SKM-1 treated with dmso at 0.1 percent for 144 hours (cell line): ENCODE measurements at regions not wholly inside any gene's neighbourhood (a gene's known extent, or its start where the extent isn't known, plus 50 kb on each side); places are given as distances from the start of the nearest gene placed in this dataset.

Experiments used
- DNase-seq: peaks from one replicate; lab custom pipeline; 2025; ENCODE audit not compliant: unreplicated experiment; lab: John Stamatoyannopoulos, UW

DNA sequence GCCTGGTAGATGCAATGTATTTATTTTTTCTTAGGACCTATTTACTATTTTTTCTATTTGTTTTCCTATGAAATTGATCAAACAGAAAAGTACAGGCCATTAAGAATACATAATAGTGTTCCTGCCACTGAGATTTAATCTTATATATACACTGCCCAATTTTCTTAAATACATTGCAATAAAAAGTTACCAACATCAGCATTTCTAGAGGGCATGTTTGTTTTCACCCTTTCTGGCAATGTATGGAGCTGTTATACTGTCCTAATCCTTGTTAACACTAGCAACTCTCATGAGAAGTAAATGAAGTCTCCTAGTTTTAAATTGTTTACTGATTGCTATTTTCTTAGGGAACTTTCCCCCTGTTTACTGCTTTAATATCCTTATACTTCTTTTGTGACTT is 359.1 kb upstream of the SEMA3A start:
- DNase-seq: no peak

DNA sequence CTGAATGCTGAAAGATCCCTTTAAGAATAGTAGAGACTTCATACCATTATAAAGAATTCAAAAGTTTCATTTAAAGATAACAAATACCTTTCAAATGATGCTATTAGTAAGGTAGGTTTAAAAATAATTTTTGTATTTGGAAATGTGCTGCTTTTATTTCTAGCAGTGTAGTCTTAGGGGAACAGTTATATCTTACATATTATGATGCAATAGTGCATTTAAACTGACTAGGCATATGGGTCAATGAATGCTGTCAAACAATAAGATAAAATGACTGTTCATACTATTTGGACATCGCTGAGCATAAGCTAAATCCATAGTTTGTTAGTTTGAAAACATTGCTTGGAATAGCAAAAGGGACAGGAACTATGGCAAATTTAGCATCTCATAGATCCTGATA is 354.8 kb upstream of the SEMA3A start:
- DNase-seq: no peak

DNA sequence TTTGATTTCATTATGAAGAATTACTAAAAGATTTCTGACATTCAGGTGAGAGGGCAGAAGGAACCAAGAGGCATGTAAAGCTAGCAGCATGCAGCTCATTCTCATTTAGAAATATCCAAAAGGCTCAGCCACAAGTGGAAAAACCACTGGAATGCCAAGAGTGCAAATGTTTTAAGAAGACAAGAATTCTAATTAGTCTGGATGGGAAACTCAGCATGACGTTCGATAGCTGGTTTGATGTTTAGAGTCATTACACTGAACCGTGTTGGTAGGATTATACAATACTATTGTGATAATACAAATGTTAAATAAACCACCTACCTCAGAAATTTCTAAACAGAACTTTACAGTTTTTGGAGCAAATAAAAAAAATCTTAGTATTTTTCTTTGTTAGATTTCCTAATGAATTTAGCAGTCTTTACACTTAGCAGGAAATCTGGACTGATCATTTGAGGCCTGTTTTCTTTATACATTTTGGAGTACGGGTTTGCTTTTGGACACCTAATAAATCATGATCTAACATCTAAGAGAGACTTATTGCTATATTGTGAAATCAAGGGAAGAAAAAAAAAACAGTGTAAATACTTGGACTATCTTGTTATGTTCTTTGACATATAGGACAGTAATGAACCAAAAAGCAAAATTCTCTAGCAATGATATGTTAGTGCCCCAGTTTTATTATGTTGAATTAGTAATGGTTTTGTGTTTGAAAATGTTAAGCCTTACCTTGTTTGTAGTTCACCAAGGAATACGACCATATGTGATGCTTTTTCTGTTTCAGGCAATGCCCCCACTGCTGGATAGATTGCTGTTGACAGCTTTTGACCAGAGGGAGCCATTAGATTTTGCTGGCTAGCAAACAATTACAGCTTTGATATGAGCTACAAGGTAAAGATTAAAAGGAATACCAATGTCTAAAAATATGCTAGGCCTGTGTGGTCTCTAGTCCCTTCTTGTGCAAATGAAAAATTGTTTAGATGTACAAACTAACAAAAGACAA is 354.1 kb upstream of the SEMA3A start:
- DNase-seq: no peak

DNA sequence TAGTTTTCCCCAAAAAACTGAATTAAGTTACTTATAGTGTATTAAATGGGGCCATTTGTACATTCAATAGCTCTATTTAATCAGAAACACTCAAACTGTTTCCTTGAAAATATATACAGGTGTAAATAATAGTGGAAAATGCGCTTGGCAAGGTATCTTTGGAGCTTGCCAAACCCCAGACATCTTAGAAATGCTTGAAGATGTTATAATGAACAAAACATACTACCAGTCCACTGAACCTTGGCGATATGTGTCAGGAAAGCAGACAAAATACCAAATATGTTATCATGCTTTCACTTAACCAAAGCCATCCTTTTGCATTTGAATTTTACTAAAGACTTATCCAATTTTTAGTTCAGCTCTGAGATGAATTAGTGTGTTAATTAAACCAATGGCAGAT is 352.7 kb upstream of the SEMA3A start:
- no peak for DNase-seq

DNA sequence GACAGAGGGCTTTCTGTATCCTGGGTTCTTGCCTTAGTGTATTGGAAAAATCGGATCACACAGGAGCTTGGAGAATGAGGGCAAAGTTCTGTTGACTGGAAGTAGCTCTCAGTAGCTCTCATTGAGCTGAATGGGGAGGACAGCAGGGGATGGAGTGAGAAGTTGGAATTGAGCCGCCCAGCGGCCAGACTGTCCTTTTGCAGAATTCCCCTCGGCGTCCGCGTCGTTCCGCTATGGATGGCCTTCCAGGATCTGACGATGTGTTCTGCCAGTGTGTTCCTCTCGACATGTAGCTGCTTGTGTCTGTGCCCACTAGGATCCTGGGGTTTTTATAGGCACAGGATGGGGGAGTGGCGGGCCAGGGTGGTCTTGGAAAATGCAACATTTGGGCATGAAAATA is 351.8 kb upstream of the SEMA3A start:
- DNase-seq: no peak

DNA sequence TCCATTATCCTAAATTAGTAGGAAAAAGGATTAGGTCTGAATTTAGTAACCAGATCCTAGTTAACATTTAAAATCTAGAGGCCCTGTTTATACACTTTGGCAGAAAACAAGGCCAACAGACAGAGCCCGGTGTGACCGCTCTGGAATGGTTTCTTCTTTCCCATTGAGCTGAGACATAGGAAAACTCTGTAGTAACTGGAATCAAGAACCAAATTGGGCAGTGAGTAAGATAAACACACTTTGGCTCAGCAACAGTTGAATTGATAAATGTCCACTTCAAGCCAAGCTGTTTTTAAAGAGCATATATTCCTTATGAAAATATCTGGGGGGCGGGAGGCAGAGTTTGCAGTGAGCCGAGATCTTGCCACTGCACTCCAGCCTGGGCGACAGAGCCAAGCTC is 343.7 kb upstream of the SEMA3A start:
- DNase-seq: no peak

DNA sequence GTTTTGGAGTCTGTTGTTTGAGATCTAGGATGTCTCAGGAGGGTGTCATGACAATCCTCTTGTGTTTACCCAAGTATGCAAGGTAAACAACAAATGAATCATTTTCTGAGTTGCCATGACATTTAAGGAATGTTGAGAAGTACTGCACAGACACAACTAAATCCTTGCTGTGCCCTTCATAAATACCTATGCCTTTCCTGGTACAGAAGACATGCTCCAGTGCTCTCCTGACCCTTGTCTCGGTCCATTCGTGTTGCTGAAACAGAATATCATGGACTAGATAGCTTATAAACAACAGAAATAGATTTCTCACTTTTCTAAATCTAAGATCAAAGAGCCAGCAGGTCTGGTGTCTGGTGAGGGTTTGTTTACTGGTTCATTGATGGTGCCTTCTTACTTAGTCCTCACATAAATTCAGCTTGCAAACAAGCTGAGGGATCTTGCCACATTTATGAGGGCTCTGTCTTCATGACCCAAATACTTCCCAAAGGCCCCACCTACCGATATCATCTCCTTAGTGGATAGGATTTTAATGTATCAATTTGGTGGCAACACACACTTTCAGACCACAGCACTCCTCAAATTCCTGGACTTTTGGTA is 341.8 kb upstream of the SEMA3A start:
- DNase-seq: no peak

DNA sequence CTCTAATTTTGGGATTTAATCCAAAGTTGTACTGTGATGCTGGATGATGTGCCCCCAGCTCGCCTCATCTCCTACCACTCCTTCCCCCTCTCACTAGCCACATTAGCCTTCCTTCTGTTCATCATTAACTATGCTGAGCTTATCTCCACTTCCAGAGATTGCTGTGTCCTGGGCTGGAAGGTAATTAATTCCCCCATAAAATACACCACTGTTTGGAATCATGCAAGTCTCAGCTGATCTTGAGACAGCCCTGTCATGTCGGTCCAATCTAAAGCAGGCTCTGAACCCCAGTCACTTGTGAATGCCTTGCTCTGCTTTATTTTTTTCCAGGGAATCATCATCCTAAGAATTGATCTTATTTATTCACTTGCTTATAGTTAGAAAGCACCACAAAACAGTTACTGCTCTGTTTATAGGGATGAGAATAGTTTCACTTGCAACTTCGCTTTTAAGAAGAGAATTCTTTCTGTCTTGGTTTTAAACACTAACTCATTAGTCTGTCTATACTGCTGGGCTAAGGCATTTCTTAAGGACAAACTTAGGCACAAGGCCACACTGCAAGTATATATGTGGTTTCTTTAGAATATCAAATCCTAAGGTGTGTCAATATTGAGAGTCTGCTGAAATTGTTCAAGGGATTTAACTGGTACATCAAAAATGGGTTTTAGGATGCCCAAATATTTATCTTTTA is 341.1 kb upstream of the SEMA3A start:
- no peak for DNase-seq

DNA sequence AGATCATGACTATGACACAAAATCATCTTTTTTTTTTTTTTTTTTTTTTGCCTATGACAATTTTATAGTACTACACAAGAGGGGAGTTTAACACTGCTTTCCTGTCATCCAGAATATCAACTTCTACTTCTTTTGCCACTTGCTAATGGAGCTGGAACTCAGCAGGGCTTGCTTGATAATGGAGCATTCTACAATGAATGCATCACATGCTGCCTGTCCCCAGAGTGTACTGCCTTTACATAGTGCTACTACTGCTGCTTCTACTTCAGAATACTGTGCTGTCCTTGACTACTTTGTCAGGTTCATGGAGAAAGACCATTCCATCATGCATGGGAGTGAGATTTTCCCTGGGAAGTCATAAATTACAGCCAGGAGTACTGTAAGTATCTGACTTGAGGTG is 338.6 kb upstream of the SEMA3A start:
- DNase-seq: no peak

DNA sequence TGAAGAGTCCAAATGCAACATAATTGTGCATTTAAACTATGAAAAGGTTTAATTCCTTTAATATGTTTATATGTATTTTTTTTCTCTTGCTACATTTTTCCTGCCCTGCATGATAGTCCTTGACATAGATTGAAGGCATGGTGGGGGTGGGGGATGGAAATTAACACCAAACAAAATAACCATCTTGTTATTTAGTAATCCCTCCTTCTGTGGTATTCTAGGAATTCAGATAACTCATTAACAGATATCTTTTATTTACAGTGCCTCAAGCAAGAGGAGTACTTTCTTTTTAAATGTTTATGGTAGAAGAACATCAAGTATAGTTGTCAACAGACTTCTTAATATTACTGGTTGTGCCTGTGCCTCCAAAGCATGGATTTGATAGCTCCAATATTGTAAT is 337.6 kb upstream of the SEMA3A start:
- DNase-seq: no peak

DNA sequence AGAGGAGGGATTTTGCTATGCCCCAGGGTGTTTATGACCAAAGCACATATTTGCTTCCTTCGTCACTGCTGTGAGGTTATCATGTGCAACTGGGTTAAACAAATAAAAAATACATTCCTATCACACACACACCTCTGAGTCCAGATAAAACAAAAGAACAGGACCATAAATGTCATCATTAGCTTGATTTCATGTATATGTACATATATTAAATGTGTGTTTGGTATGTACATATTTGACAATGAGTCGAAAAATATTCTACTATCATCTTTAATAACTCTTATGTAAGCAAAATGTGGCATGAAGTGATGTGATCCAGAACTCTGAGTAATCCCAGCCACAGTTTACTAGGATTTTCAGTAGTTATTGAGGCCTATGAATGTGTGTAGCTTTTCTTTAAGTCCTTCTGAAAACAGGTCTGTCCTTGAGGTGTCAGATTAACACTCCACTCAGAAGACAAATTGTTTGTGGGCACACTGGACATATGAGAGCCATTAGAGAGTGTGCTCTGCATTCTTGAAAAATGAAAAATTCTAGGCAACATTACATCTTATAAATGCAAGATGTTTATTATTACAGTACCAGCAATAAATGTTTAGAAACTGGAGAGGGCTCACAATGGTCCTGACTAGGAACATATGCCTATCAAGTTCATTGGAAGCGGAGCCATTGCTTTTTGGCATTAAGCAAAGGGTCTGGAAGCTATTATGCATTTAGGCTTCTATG is 335.1 kb upstream of the SEMA3A start:
- DNase-seq: no peak

DNA sequence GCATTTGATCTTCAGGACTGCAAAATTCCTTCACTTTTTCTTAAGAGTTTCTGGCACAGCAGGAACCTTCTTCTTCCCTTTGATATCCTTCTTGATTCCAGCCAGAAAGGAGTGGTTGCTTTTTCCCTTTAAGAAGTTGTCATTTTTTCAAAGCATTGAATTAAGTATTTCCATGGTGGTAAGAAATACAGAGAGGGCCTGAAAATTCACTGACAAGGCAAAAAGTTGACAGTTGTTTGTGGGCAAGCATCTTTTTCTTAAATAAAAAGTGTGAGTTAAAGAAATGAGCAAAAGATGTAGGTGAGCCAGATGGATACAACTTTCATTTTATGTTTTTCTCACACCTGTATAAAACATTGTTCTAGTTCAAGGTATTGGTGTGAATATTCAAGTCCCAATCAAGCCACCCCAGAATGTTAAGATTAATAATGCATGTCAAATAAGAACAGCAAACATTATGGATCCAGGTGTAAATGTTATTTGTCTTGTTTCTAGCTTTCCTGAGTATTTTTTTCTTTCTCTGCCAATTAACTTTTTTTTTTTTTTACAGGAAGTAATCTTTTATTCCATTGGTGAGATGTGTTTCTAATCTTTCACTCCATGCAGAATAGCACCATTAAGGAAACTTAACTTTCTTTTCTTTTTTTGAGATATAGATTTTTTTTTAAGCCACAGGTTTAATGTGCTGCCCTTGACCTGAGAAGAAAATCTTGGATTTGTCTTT is 334.3 kb upstream of the SEMA3A start:
- no peak for DNase-seq

DNA sequence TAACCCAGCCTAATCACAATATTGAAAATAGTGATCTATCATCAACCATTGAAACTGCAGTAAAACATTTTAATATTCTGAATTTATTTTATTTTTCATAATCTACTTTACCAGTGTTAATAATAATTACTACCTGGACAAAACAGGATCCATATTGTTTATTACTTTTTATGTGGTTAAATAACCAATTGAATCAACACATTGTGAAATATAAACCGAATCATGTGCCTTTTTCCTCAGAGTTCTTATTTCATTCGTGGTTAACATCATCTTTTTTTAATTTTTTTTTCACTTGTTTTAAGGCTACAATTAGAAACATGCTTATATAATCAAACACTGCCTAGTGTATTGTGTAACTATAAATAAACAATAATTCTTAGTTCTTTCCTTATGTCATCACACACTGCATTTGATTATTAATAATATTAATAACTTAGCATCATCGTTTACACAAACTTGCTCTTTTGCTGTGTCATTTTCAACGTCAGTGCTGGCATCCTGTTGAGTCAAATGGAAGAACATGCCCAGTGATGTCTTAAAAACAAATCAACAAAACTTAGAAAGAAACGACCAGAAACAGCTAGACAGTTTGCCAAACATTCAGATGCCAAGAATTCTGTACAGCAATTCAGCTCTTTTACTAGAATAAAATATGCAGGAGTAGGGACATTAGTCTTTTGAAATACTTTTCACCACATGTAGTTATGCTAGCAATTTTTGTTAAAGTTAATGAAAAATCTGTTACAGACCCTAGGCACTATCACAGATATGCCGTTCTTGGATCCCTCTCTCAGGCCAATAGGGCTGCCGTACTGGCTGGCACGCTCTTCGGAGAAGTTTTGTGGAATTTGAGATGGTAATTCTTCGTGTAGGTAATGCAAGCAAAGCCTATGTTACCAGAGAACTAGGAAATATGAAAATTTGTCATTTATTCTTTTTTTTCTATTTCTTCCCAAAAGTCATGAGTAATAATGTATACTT is 330.4 kb upstream of the SEMA3A start:
- DNase-seq: no peak

DNA sequence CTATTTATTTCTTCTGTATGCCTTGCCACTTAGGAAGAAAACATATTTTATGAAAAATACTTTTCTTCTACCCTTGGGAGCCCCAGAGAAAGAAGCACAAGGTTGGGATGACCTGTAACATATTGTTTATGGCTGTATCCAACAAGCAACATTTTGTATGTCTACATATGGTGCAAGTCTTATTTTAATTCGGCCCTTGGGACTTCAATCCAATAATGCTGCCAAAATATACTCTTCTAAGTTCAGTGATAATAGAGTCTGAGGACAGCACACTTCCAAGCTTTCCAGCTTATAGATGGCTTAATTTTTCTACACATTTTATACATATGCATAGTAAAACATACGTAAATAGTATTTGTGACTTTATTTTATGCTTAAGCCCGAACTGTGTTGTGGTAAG is 318.5 kb upstream of the SEMA3A start:
- DNase-seq: no peak

DNA sequence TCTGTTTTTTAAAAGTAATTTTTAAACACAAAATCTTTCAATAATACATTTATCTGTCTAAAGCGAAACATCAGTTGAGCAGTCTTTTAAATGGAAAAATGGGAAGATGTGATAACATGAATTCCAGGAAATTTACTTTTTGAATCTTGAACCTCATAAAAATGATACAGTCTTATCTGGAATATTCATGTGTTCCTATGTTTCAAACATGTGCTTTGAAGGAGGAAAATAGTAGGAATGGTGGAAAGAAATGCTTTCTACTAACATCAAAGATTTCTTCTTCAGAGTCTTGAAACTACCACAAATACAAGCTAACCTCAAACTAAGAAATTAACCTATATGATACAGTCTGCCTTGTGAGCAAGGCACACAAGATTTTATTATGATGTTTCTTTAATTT is 317.5 kb upstream of the SEMA3A start:
- DNase-seq: no peak

DNA sequence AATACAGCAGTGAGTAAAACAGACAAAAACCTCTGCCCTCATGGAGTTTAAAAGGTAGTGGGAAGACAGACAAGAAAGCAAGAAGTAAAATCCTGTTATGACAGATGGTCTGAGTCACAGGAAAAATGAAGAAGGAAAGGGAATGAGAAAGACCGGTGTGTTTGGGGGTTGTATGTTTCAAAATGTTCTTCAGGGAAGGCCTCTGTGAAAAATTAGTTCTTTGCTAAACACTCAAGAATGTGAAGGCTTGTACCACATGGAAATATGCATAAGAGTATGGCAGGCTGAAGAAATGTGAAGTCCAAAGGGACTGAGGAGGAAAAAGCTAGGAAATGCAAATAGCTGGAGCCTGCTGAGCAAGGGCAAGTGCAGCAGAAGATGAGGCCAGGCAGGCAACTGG is 315.9 kb upstream of the SEMA3A start:
- DNase-seq: no peak

DNA sequence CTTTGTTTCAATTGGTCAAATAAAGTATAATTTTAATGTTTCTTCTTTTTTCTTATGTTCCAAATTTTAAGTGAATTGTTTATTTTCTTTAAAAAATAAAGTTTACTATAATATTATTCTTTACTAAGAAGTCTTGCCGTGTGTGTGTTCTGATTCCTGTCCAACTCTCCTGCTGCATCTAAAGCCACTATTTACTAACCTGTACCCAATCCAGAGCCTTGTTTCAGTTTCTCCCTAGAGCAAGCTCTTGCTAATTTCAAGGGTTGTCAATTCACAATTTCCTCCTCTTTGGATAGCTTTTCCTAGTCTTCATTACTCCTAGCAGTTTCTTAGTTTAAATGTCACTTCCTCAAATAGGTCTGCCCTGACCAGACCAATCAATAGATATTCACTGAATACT is 314.9 kb upstream of the SEMA3A start:
- DNase-seq: no peak

DNA sequence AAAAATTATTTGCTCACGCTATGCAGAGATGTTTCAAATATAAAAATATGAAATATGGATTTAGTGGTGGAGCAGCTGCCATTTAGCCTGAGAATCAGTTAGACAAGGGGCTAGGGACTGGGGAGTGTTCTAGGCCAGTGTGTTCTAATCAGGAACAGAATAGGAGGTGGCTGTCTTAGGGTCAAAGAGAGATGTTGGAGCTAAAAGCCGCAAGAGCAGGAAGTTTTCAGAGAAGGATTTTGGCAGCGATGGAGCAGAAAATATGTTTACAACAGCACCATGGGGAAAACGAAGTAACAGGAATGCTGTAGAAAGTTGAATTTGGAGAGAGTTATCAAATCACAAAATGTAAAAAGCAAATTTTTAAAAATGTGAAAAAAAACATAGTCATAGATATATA is 314.0 kb upstream of the SEMA3A start:
- no peak for DNase-seq

DNA sequence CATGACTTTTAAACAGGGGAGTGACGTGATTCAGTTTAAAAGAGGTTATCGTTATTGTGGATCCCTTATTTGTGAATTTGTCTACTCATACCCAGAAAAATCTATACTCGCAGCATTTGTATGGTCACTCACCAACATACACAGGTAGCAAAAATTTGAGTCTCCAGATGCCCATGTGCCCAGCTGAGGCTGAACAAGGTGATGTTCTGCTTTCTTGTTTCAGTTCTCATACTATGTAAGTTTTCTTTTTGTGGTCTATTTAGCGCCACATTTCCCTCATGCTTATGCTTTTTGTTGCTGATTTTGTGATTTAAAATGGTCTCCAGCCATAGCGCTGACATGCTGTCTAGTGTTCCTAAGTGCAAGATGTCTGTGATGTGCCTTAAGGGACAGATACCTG is 312.9 kb upstream of the SEMA3A start:
- DNase-seq: no peak

DNA sequence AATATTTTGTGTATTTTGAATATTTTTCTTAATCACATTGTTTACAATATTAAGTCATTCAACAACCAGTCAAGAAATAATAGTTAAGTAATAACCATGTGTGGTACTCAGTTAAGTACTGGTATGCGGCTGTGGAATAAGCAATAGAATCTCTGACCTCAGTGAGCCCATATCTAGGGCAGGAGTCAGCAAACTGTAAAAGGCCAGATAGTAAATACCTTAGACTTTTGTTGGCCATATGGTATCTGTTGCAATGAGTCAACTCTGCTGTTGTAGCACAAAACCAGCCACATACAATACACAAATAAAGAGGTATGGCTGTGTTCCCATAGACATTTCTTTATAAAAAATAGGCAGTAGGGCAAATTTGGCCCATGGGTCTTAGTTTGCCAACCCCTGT is 311.6 kb upstream of the SEMA3A start:
- no peak for DNase-seq
